Memory B cell (primary cell): ENCODE measurements at regions not wholly inside any gene's neighbourhood (a gene's known extent, or its start where the extent isn't known, plus 50 kb on each side); places are given as distances from the start of the nearest gene placed in this dataset.

Source experiments
- ATAC-seq: fragments of 150-1000 bp; cut with Tn5 transposase; 2 replicates; pipeline ENCODE4 v1.10.0; 2021; ENCODE audit warnings: low read depth, mild to moderate bottlenecking, moderate library complexity
- DNase-seq, 2 donors: peaks; one replicate each; pipeline ENCODE4 v3.0.0; 2022; ENCODE audit warnings: low spot score in 2 of 2
- H3K27ac Mint-ChIP-seq: one replicate; pipeline ENCODE4 v1.8.0; 2022; ENCODE audit warnings: mild to moderate bottlenecking, moderate library complexity, mixed read lengths
- H3K27me3 Mint-ChIP-seq: one replicate; pipeline ENCODE4 v1.8.0; 2022; ENCODE audit warnings: mixed read lengths
- H3K36me3 Mint-ChIP-seq: one replicate; pipeline ENCODE4 v1.8.0; 2022; ENCODE audit warnings: mild to moderate bottlenecking, mixed read lengths
- H3K4me1 Mint-ChIP-seq: one replicate; pipeline ENCODE4 v1.8.0; 2022; ENCODE audit warnings: mixed read lengths
- H3K4me3 Mint-ChIP-seq: one replicate; pipeline ENCODE4 v1.8.0; 2022; ENCODE audit warnings: mild to moderate bottlenecking, moderate library complexity, mixed read lengths
- H3K9me3 Mint-ChIP-seq: one replicate; pipeline ENCODE4 v1.8.0; 2022; ENCODE audit warnings: mixed read lengths

- no peaks in the 10 kb centered on the region for H3K4me1 Mint-ChIP-seq
- no peak overlapping the region for H3K27ac Mint-ChIP-seq
- H3K27me3 Mint-ChIP-seq = no peaks in the 10 kb centered on the region
- ATAC-seq (no peak), DNase-seq (no peak)
- no peak overlapping the region for H3K4me3 Mint-ChIP-seq
- H3K9me3 Mint-ChIP-seq = no peaks in the 10 kb centered on the region
- no peaks in the 10 kb centered on the region for H3K36me3 Mint-ChIP-seq
Observed at GRCh38 chr21:16033193-16033592, 303.4 kb downstream of the USP25 start.

GRCh38 chr21:16034446-16035190 lies 304.8 kb downstream of the USP25 start:
- no peaks in the 10 kb centered on the region for H3K9me3 Mint-ChIP-seq

GRCh38 chr21:16037421-16037955 lies 307.7 kb downstream of the USP25 start:
- Mint-ChIP-seq H3K36me3 (no peaks in the 10 kb centered on the region), H3K27me3 (no peaks in the 10 kb centered on the region), H3K27ac (no peak overlapping the region), H3K9me3 (peaks cover 3% of the 10 kb centered on the region), H3K4me1 (no peaks in the 10 kb centered on the region), H3K4me3 (no peak overlapping the region)
- ATAC-seq (no peak), DNase-seq (no peak)

More at GRCh38 chr21:16034446-16035190, 304.8 kb downstream of the USP25 start:
- ATAC-seq (no peak), DNase-seq (no peak)
- Mint-ChIP-seq H3K4me1 (no peaks in the 10 kb centered on the region), H3K4me3 (no peak overlapping the region), H3K27me3 (no peaks in the 10 kb centered on the region), H3K36me3 (no peaks in the 10 kb centered on the region), H3K27ac (no peak overlapping the region)

- H3K36me3 Mint-ChIP-seq = no peaks in the 10 kb centered on the region
- no peak for DNase-seq
- H3K27me3 Mint-ChIP-seq = no peaks in the 10 kb centered on the region
- H3K9me3 Mint-ChIP-seq = peaks cover 3% of the 10 kb centered on the region
- ATAC-seq = no peak
- no peak overlapping the region for H3K27ac Mint-ChIP-seq
- H3K4me1 Mint-ChIP-seq = no peaks in the 10 kb centered on the region
- no peak overlapping the region for H3K4me3 Mint-ChIP-seq
Observed at GRCh38 chr21:16040601-16041000, 310.8 kb downstream of the USP25 start.

GRCh38 chr21:16044676-16045075 lies 314.9 kb downstream of the USP25 start:
- DNase-seq (no peak), ATAC-seq (no peak)
- Mint-ChIP-seq H3K9me3 (peaks cover 3% of the 10 kb centered on the region), H3K4me3 (no peak overlapping the region), H3K27me3 (no peaks in the 10 kb centered on the region), H3K4me1 (no peaks in the 10 kb centered on the region), H3K36me3 (no peaks in the 10 kb centered on the region), H3K27ac (no peak overlapping the region)

- Mint-ChIP-seq H3K9me3 (peaks cover 4% of the 10 kb centered on the region), H3K4me1 (no peaks in the 10 kb centered on the region), H3K4me3 (no peak overlapping the region), H3K36me3 (no peaks in the 10 kb centered on the region), H3K27me3 (no peaks in the 10 kb centered on the region), H3K27ac (no peak overlapping the region)
- no peak for DNase-seq
- ATAC-seq = no peak
Observed at GRCh38 chr21:16046656-16047330, 317.0 kb downstream of the USP25 start.

- Mint-ChIP-seq H3K4me3 (no peak overlapping the region), H3K9me3 (peaks cover 4% of the 10 kb centered on the region), H3K27ac (no peak overlapping the region), H3K36me3 (no peaks in the 10 kb centered on the region), H3K27me3 (no peaks in the 10 kb centered on the region), H3K4me1 (no peaks in the 10 kb centered on the region)
- DNase-seq (no peak), ATAC-seq (no peak)
Observed at GRCh38 chr21:16047904-16048303, 318.1 kb downstream of the USP25 start.

GRCh38 chr21:16055014-16055413 lies 325.2 kb downstream of the USP25 start:
- no peak overlapping the region for H3K4me3 Mint-ChIP-seq
- no peaks in the 10 kb centered on the region for H3K36me3 Mint-ChIP-seq
- no peak overlapping the region for H3K27ac Mint-ChIP-seq
- no peak for ATAC-seq
- H3K27me3 Mint-ChIP-seq = no peaks in the 10 kb centered on the region
- no peak for DNase-seq
- no peaks in the 10 kb centered on the region for H3K4me1 Mint-ChIP-seq
- H3K9me3 Mint-ChIP-seq = peaks cover 4% of the 10 kb centered on the region

GRCh38 chr21:16058896-16059295 lies 329.1 kb downstream of the USP25 start:
- ATAC-seq (no peak), DNase-seq (no peak)
- Mint-ChIP-seq H3K36me3 (no peaks in the 10 kb centered on the region), H3K9me3 (no peaks in the 10 kb centered on the region), H3K27ac (no peak overlapping the region), H3K4me3 (no peak overlapping the region), H3K27me3 (no peaks in the 10 kb centered on the region), H3K4me1 (no peaks in the 10 kb centered on the region)

- H3K4me1 Mint-ChIP-seq = no peaks in the 10 kb centered on the region
- H3K4me3 Mint-ChIP-seq = no peak overlapping the region
- H3K9me3 Mint-ChIP-seq = no peaks in the 10 kb centered on the region
- H3K36me3 Mint-ChIP-seq = no peaks in the 10 kb centered on the region
- no peak overlapping the region for H3K27ac Mint-ChIP-seq
- DNase-seq (no peak), ATAC-seq (no peak)
- H3K27me3 Mint-ChIP-seq = no peaks in the 10 kb centered on the region
Observed at GRCh38 chr21:16059981-16060380, 330.2 kb downstream of the USP25 start.

- Mint-ChIP-seq H3K36me3 (no peaks in the 10 kb centered on the region), H3K27ac (no peak overlapping the region), H3K27me3 (no peaks in the 10 kb centered on the region), H3K9me3 (no peaks in the 10 kb centered on the region), H3K4me3 (no peak overlapping the region), H3K4me1 (no peaks in the 10 kb centered on the region)
- DNase-seq (no peak), ATAC-seq (no peak)
Observed at GRCh38 chr21:16061194-16061593, 331.4 kb downstream of the USP25 start.

- H3K27me3 Mint-ChIP-seq = no peaks in the 10 kb centered on the region
- no peaks in the 10 kb centered on the region for H3K4me1 Mint-ChIP-seq
- DNase-seq (no peak), ATAC-seq (no peak)
- H3K27ac Mint-ChIP-seq = no peak overlapping the region
- H3K36me3 Mint-ChIP-seq = no peaks in the 10 kb centered on the region
- no peak overlapping the region for H3K4me3 Mint-ChIP-seq
- H3K9me3 Mint-ChIP-seq = no peaks in the 10 kb centered on the region
Observed at GRCh38 chr21:16069178-16070112, 339.7 kb downstream of the USP25 start.

- ATAC-seq (no peak), DNase-seq (no peak)
- H3K9me3 Mint-ChIP-seq = no peaks in the 10 kb centered on the region
- H3K27ac Mint-ChIP-seq = no peak overlapping the region
- H3K36me3 Mint-ChIP-seq = no peaks in the 10 kb centered on the region
- H3K27me3 Mint-ChIP-seq = no peaks in the 10 kb centered on the region
- H3K4me1 Mint-ChIP-seq = no peaks in the 10 kb centered on the region
- no peak overlapping the region for H3K4me3 Mint-ChIP-seq
Observed at GRCh38 chr21:16070207-16070651, 340.4 kb downstream of the USP25 start.

GRCh38 chr21:16071092-16071491 lies 341.3 kb downstream of the USP25 start:
- ATAC-seq (no peak), DNase-seq (no peak)
- Mint-ChIP-seq H3K27ac (no peak overlapping the region), H3K27me3 (no peaks in the 10 kb centered on the region), H3K4me1 (no peaks in the 10 kb centered on the region), H3K36me3 (no peaks in the 10 kb centered on the region), H3K9me3 (no peaks in the 10 kb centered on the region), H3K4me3 (no peak overlapping the region)
